Tibial nerve (tissue), 4 donors: ENCODE measurements at regions not wholly inside any gene's neighbourhood (a gene's known extent, or its start where the extent isn't known, plus 50 kb on each side); places are given as distances from the start of the nearest gene placed in this dataset.

Experiments
- DNase-seq, 2 donors: peaks; one replicate each; pipeline ENCODE4 v3.0.0-alpha.2; 2019; ENCODE audit warnings: low spot score in 2 of 2
- H3K27ac ChIP-seq, 4 donors: fragments of 200-600 bp; sonication (generic) in 3 of 4; one replicate each; pipeline ENCODE4 v1.5.1; 2017 to 2019; ENCODE audit warnings: mild to moderate bottlenecking in 1 of 4
- H3K27me3 ChIP-seq, 2 donors: fragments of 200-600 bp; sonication (generic) in 1 of 2; one replicate each; pipeline versions ENCODE4 v1.5.1 to v1.6.0; 2017 to 2019
- H3K36me3 ChIP-seq, 3 donors: fragments of 200-600 bp; sonication (generic); one replicate each; pipeline ENCODE4 v1.5.1; 2018 to 2019
- H3K4me1 ChIP-seq, 4 donors: fragments of 200-600 bp; sonication (generic) in 3 of 4; one replicate each; pipeline ENCODE4 v1.5.1; 2017 to 2019
- H3K4me3 ChIP-seq, 4 donors: fragments of 200-600 bp; sonication (generic) in 3 of 4; one replicate each; pipeline ENCODE4 v1.5.1; 2017 to 2019; ENCODE audit warnings: mild to moderate bottlenecking in 1 of 4, moderate library complexity in 1 of 4
- H3K9me3 ChIP-seq, 4 donors: fragments of 200-600 bp; sonication (generic) in 3 of 4; one replicate each; pipeline ENCODE4 v1.5.1; 2017 to 2019
- CTCF ChIP-seq, 5 experiments: fragments of 200-600 bp in 3 of 5; fragments of 450-650 bp in 2 of 5; sonication (generic) in 3 of 5; IDR thresholded peaks; one replicate each; pipeline ENCODE4 v1.5.1; 2016 to 2019; ENCODE audit warnings: antibody characterized with exemption in 5 of 5, mild to moderate bottlenecking in 3 of 5, moderate library complexity in 2 of 5
- EP300 ChIP-seq, 2 donors: sonication (generic); formaldehyde crosslinking; IDR thresholded peaks; one replicate each; pipeline ENCODE4 v1.6.1; 2017; ENCODE audit warnings: antibody characterized with exemption in 2 of 2, mild to moderate bottlenecking in 1 of 2
- POLR2A ChIP-seq, 2 donors: fragments of 450-650 bp; IDR thresholded peaks; one replicate each; pipeline ENCODE4 v1.6.1; 2017; ENCODE audit warnings: antibody characterized with exemption in 2 of 2, mild to moderate bottlenecking in 2 of 2, moderate library complexity in 2 of 2
- WGBS, 2 donors: methylation state at CpG; one replicate each; pipeline ENCODE4 v1.1.5; 2018; 5-methylcytosine and 5-hydroxymethylcytosine counted together

- 75 to 79% methylated on average over 2 of the region's 2 CpGs for WGBS, 2 donors
- Histone ChIP-seq H3K36me3 (no peaks in the 10 kb centered on the region), H3K27me3 (no peaks in the 10 kb centered on the region), H3K4me3 (no peak overlapping the region), H3K27ac (no peak overlapping the region), H3K9me3 (no peaks in the 10 kb centered on the region), H3K4me1 (no peaks in the 10 kb centered on the region)
- DNase-seq, result no peak
- TF ChIP-seq POLR2A (IDR thresholded peaks at IDR 0.05), result no peak
- TF ChIP-seq EP300 (IDR thresholded peaks at IDR 0.05), result no peak
- TF ChIP-seq CTCF (IDR thresholded peaks at IDR 0.05), result no peak
These were observed 179.4 kb downstream of the RPS12 start for GRCh38 chr6:132993738-132994137.

- Histone ChIP-seq H3K9me3 (no peaks in the 10 kb centered on the region), H3K27ac (no peak overlapping the region), H3K27me3 (no peaks in the 10 kb centered on the region), H3K4me3 (no peak overlapping the region), H3K36me3 (no peaks in the 10 kb centered on the region), H3K4me1 (no peaks in the 10 kb centered on the region)
- no peak for DNase-seq
- 91 to 92% methylated on average over 5 of the region's 5 CpGs for whole genome bisulfite sequencing, 2 donors
- TF ChIP-seq CTCF (IDR thresholded peaks at IDR 0.05) (no peak), EP300 (IDR thresholded peaks at IDR 0.05) (no peak), POLR2A (IDR thresholded peaks at IDR 0.05) (no peak)
These were observed 180.6 kb downstream of the RPS12 start for GRCh38 chr6:132995009-132995408.

- TF ChIP-seq EP300 (IDR thresholded peaks at IDR 0.05), result no peak
- no peak for TF ChIP-seq CTCF (IDR thresholded peaks at IDR 0.05)
- TF ChIP-seq POLR2A (IDR thresholded peaks at IDR 0.05), result no peak
- no peaks in the 10 kb centered on the region for H3K36me3 ChIP-seq
- H3K27me3 ChIP-seq, result no peaks in the 10 kb centered on the region
- WGBS, 2 donors, result 84 to 87% methylated on average over 3 of the region's 3 CpGs
- H3K9me3 ChIP-seq, result no peaks in the 10 kb centered on the region
- no peaks in the 10 kb centered on the region for H3K4me1 ChIP-seq
- no peak overlapping the region for H3K4me3 ChIP-seq
- no peak overlapping the region for H3K27ac ChIP-seq
- DNase-seq, result no peak
These were observed 181.1 kb downstream of the RPS12 start for GRCh38 chr6:132995432-132995831.

GRCh38 chr6:132998418-132998817, 184.0 kb downstream of the RPS12 start:
- DNase-seq, result no peak
- no peaks in the 10 kb centered on the region for H3K4me1 ChIP-seq
- no peak for TF ChIP-seq POLR2A (IDR thresholded peaks at IDR 0.05)
- no peak for TF ChIP-seq EP300 (IDR thresholded peaks at IDR 0.05)
- no peak for TF ChIP-seq CTCF (IDR thresholded peaks at IDR 0.05)
- no peak overlapping the region for H3K4me3 ChIP-seq
- peaks cover 0 to 3% (median 0%) of the 10 kb centered on the region in 4 donors for H3K9me3 ChIP-seq
- no peaks in the 10 kb centered on the region for H3K27me3 ChIP-seq
- H3K27ac ChIP-seq, result no peak overlapping the region
- H3K36me3 ChIP-seq, result no peaks in the 10 kb centered on the region

GRCh38 chr6:133001040-133001565, 186.7 kb downstream of the RPS12 start:
- H3K4me3 ChIP-seq, result no peak overlapping the region
- TF ChIP-seq CTCF (IDR thresholded peaks at IDR 0.05) (no peak), POLR2A (IDR thresholded peaks at IDR 0.05) (no peak), EP300 (IDR thresholded peaks at IDR 0.05) (no peak)
- H3K9me3 ChIP-seq, result peaks cover 0 to 3% (median 0%) of the 10 kb centered on the region in 4 donors
- H3K27me3 ChIP-seq, result no peaks in the 10 kb centered on the region
- H3K36me3 ChIP-seq, result no peaks in the 10 kb centered on the region
- H3K4me1 ChIP-seq, result no peaks in the 10 kb centered on the region
- WGBS, 2 donors, result 42 to 49% methylated on average over 2 of the region's 2 CpGs
- no peak overlapping the region for H3K27ac ChIP-seq
- no peak for DNase-seq
